NT2/D1 (cell line): ENCODE measurements at regions not wholly inside any gene's neighbourhood (a gene's known extent, or its start where the extent isn't known, plus 50 kb on each side); places are given as distances from the start of the nearest gene placed in this dataset.

Source experiments
- DNase-seq: peaks from one replicate; pipeline ENCODE4 v3.0.0-alpha.2; 2011; ENCODE audit warnings: low read depth, low spot score
- H3K27me3 ChIP-seq: 2 replicates; pipeline ENCODE4 v1.6.0; 2011; ENCODE audit warnings: mild to moderate bottlenecking; ENCODE audit not compliant: insufficient read length, insufficient read depth
- H3K36me3 ChIP-seq: 2 replicates; pipeline ENCODE4 v1.6.1; 2011; ENCODE audit warnings: mild to moderate bottlenecking, low read length, mixed read lengths; ENCODE audit not compliant: insufficient read depth, insufficient read length
- H3K4me1 ChIP-seq: 2 replicates; pipeline ENCODE4 v1.5.1; 2011; ENCODE audit not compliant: insufficient read depth, insufficient read length
- H3K4me3 ChIP-seq: 2 replicates; pipeline ENCODE4 v1.5.1; 2011; ENCODE audit warnings: low read depth; ENCODE audit not compliant: insufficient read length
- H3K9ac ChIP-seq: 2 replicates; pipeline ENCODE4 v1.6.0; 2011; ENCODE audit warnings: low read depth; ENCODE audit not compliant: insufficient read length
- H3K9me3 ChIP-seq: 2 replicates; pipeline ENCODE4 v1.5.1; 2011; ENCODE audit warnings: mild to moderate bottlenecking, low read length; ENCODE audit not compliant: insufficient read depth
- SUZ12 ChIP-seq: IDR thresholded peaks from 2 replicates; pipeline ENCODE4 v1.6.1; 2011; ENCODE audit not compliant: insufficient read length, insufficient read depth; ENCODE audit errors: extremely low read depth
- YY1 ChIP-seq: IDR thresholded peaks from 2 replicates; pipeline ENCODE4 v1.6.1; 2011; ENCODE audit not compliant: insufficient read length, insufficient read depth
- ZNF274 ChIP-seq: IDR thresholded peaks from 2 replicates; pipeline ENCODE4 v1.6.1; 2011; ENCODE audit warnings: mild to moderate bottlenecking, low read depth, low read length

DNA sequence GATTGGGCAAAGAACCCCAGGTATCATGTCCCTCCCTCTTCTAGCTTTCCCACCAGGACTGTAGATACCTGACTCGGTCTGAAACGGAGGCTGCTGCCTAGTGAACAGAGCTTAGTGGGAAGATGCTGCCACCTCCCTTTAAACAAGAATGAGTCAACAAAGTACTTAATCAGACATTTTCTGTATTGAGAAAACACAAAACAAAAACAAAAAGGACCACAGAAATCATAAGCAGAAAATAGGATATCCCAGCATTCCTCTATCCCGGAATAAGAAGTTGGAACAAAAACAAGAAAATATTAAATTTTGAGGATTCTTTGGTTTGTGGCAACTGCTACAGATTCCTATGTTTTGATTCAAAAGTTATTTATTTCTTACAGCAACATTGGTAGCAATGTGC, 51.7 kb upstream of the COL8A1 start:
- H3K9ac ChIP-seq = no peak overlapping the region
- H3K9me3 ChIP-seq = no peaks in the 10 kb centered on the region
- no peaks in the 10 kb centered on the region for H3K36me3 ChIP-seq
- DNase-seq = no peak
- no peak overlapping the region for H3K4me3 ChIP-seq
- H3K27me3 ChIP-seq = no peaks in the 10 kb centered on the region
- TF ChIP-seq YY1 (no peak), ZNF274 (no peak)
- H3K4me1 ChIP-seq = no peaks in the 10 kb centered on the region

DNA sequence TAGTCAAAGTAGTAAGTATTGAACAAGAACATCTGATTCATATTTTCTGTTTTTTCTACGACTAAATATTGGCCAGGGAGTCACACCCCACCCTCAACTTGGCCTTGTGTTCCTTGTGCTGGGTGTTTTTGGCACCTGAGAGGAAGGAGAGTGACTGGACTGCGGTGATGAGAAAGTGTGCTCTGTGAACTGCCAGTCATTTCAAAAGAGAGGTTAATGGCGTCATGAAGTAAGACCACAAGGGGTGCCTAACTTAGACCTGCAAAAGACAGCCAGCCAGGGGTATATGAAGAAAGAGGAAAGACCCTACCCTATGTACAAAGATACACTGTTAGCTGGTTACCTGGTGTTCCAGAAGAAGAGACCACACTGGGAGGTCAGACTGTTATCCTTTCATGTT, 58.4 kb upstream of the COL8A1 start:
- no peak for DNase-seq
- H3K4me3 ChIP-seq = no peak overlapping the region

DNA sequence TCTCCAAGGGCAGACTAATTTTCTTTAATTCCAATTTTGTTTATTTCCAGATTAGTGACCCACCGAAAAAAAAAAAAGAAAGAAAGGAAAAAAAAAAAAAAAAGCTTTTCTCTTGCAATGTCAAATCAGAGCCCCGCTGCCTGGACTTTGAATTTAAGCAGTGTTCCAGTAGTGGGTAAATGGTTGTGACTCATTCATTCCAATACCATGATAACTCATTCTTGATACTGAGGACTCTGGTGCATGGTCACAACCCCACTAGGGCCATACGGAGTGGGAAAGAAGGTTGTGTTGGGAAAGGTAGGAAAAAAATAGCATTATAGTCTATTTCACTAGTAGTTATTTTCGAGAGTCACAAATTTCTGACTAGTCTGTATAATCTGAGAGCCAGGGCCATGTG, 59.1 kb upstream of the COL8A1 start:
- DNase-seq = no peak
- Histone ChIP-seq H3K9ac (no peak overlapping the region), H3K4me3 (no peak overlapping the region), H3K27me3 (no peaks in the 10 kb centered on the region), H3K9me3 (no peaks in the 10 kb centered on the region), H3K4me1 (no peaks in the 10 kb centered on the region), H3K36me3 (no peaks in the 10 kb centered on the region)
- no peak for TF ChIP-seq ZNF274
- no peak for TF ChIP-seq SUZ12
- TF ChIP-seq YY1 = no peak

More for the DNA sequence above, 58.4 kb upstream of the COL8A1 start:
- Histone ChIP-seq H3K9me3 (no peaks in the 10 kb centered on the region), H3K36me3 (no peaks in the 10 kb centered on the region), H3K9ac (no peak overlapping the region), H3K27me3 (no peaks in the 10 kb centered on the region), H3K4me1 (no peaks in the 10 kb centered on the region)
- no peak for TF ChIP-seq ZNF274
- TF ChIP-seq SUZ12 = no peak
- TF ChIP-seq YY1 = no peak

DNA sequence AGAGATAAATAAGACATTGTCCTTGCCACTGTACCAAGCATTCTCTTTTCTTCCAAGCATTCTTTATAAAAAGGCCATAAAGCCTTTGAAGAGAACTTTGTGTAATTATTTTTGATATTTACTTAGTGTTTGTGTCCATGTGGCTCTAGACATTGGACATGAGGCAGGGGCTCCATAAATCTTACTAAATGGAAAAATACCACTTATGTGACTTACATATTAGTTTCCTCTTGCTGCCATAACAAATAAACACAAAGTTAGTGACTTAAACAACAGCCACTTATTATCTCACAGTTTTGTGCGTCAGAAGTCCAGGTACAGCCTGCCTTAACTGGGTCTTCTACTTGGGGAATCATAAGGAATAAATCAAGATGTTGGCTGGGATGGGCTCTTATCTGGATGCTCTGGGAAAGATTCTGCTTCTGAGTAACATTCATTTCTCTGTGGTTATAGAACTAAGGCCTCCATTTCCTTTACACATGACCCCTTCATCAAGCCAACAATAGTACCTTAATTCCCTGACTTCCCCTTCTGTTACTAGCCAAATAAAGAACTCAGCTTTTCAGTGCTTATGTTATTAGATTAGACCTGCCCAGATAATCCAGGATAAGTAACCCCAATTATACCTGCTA, 59.9 kb upstream of the COL8A1 start:
- Histone ChIP-seq H3K36me3 (no peaks in the 10 kb centered on the region), H3K9me3 (no peaks in the 10 kb centered on the region), H3K4me3 (no peak overlapping the region), H3K9ac (no peak overlapping the region), H3K27me3 (no peaks in the 10 kb centered on the region), H3K4me1 (no peaks in the 10 kb centered on the region)
- TF ChIP-seq YY1 (no peak), SUZ12 (no peak), ZNF274 (no peak)
- no peak for DNase-seq

DNA sequence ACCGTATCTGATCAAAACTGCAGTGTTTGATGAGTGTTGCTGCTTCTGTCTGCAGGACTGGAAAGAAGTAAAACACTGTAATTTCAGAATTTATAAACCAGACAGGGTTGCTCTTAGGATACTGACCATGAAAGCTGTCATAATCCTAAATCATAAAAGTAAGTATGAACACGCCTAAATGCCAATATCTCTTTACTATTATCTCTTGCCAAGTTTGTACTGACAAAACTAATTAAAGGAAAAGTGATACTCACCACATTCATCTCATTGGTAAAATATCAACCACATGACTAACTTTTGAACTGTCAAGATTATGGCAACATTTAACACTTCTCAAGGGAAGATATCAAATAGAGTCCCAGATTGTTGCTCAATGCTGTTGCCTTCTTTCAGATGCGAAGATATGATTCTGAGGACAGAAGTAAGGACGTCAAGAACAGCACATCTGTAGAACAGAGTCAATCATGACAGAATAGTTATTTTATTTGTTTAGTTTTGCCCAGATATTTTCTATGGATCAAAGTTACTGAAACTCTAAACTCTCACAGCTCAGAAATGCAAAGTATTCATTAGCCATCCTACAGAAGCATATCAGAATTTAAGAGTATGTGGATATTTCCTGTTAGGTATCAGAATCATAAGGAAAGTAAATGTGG, 61.4 kb upstream of the COL8A1 start:
- Histone ChIP-seq H3K27me3 (no peaks in the 10 kb centered on the region), H3K9ac (no peak overlapping the region), H3K9me3 (no peaks in the 10 kb centered on the region), H3K36me3 (no peaks in the 10 kb centered on the region), H3K4me3 (no peak overlapping the region), H3K4me1 (no peaks in the 10 kb centered on the region)
- TF ChIP-seq SUZ12 (no peak), ZNF274 (no peak)
- DNase-seq = no peak

DNA sequence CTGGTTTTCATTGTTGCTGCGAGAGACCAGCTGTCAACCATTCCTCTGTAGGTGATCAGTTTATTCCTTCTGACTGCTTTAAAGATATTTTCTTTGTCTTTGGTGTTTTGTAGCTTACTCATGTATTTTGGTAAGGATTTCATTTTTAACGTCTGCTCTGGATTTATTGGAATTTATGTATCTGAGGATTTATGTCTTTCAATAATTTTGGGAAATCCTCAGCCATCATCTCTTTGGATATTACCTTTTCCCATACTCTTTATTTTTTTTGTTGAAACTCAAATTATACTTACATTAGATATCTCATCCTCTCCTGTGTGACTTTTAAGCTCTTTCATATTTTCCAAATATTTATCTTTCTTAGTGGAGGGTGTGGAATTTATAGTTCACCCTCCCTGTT, 62.7 kb upstream of the COL8A1 start:
- no peak for TF ChIP-seq ZNF274
- TF ChIP-seq YY1 = no peak
- no peak for TF ChIP-seq SUZ12
- H3K9ac ChIP-seq = no peak overlapping the region
- no peak overlapping the region for H3K4me3 ChIP-seq
- DNase-seq = no peak
- no peaks in the 10 kb centered on the region for H3K27me3 ChIP-seq
- H3K36me3 ChIP-seq = no peaks in the 10 kb centered on the region
- H3K9me3 ChIP-seq = no peaks in the 10 kb centered on the region
- no peaks in the 10 kb centered on the region for H3K4me1 ChIP-seq

DNA sequence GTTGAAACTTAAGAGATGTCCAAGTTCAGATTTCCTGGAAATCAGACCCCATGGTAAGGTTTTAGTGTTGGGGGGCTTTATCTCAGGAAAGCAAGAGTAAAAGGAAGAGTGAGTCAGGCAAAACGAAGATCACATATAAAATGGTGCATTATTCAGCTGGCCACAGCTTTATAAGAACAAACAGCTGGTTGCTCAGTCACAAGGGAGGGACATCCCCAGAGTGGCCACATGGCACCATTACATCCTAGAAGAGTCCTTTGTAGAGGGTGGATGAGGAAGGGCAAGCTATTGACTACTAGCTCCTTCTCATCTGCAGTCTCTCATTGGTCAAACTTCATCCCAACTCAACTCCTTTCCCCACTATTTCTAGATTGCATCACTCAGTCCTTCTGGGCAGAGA, 68.3 kb upstream of the COL8A1 start:
- Histone ChIP-seq H3K27me3 (no peaks in the 10 kb centered on the region), H3K9ac (no peak overlapping the region), H3K36me3 (no peaks in the 10 kb centered on the region), H3K9me3 (no peaks in the 10 kb centered on the region), H3K4me3 (no peak overlapping the region), H3K4me1 (no peaks in the 10 kb centered on the region)
- no peak for DNase-seq
- TF ChIP-seq ZNF274 (no peak), SUZ12 (no peak), YY1 (no peak)
